HEK293 (cell line): ENCODE measurements at regions not wholly inside any gene's neighbourhood (a gene's known extent, or its start where the extent isn't known, plus 50 kb on each side); places are given as distances from the start of the nearest gene placed in this dataset.

Experiments used
- CTCF ChIA-PET: fragments of 350-600 bp; formaldehyde crosslinking; extraction: SDS; loops from one replicate; lab custom pipeline; 2021; ENCODE audit warnings: antibody characterized with exemption; lab: Yijun Ruan, JAX
- POLR2A ChIA-PET: fragments of 300-600 bp; formaldehyde crosslinking; extraction: SDS; loops from one replicate; lab custom pipeline; 2020; ENCODE audit warnings: antibody characterized with exemption, inconsistent platforms; lab: Yijun Ruan, JAX
- H3K27ac ChIP-seq: fragments of 200-500 bp; sonication (Bioruptor generic); 2 replicates; pipeline ENCODE4 v1.5.1; 2014; ENCODE audit warnings: low read depth, low read length, control low read depth, inconsistent platforms; ENCODE audit errors: extremely low read depth
- H3K36me3 ChIP-seq, 2 experiments: fragments of 200-500 bp in 1 of 2; sonication (Bioruptor generic) in 1 of 2; 1 replicate in 1 of 2; 2 replicates in 1 of 2; pipeline ENCODE4 v1.5.1; 2014 to 2017; ENCODE audit warnings: inconsistent platforms in 2 of 2, low read length in 2 of 2; ENCODE audit not compliant: control insufficient read depth in 2 of 2, insufficient read depth in 1 of 2
- H3K4me1 ChIP-seq: fragments of 200-500 bp; sonication (Bioruptor generic); 2 replicates; pipeline ENCODE4 v1.5.1; 2014; ENCODE audit warnings: mild to moderate bottlenecking, low read length, inconsistent platforms; ENCODE audit not compliant: control insufficient read depth, insufficient read depth
- H3K4me3 ChIP-seq: 2 replicates; pipeline ENCODE4 v1.5.1; 2011; ENCODE audit warnings: low read depth, mild to moderate bottlenecking, control low read depth, low read length, moderate library complexity
- H3K9me3 ChIP-seq: fragments of 200-500 bp; sonication (Bioruptor generic); 2 replicates; pipeline ENCODE4 v1.5.1; 2014; ENCODE audit warnings: low read depth, low read length, inconsistent platforms; ENCODE audit not compliant: control insufficient read depth, insufficient read depth
- FEZF1 ChIP-seq: fragments of 450-650 bp; formaldehyde crosslinking; IDR thresholded peaks from 2 replicates; pipeline ENCODE4 v1.5.1; 2016; ENCODE audit warnings: missing biosample characterization, missing genetic modification characterization
- KLF1 ChIP-seq: fragments of 450-650 bp; formaldehyde crosslinking; IDR thresholded peaks from 2 replicates; pipeline ENCODE4 v1.5.1; 2016; ENCODE audit warnings: missing biosample characterization, missing genetic modification characterization
- SALL2 ChIP-seq: fragments of 450-650 bp; formaldehyde crosslinking; IDR thresholded peaks from 2 replicates; pipeline ENCODE4 v1.5.0; 2017; ENCODE audit warnings: missing biosample characterization, mild to moderate bottlenecking, missing genetic modification characterization, borderline replicate concordance
- ZBTB8A ChIP-seq: fragments of 450-650 bp; formaldehyde crosslinking; IDR thresholded peaks from 2 replicates; pipeline ENCODE4 v1.5.1; 2016; ENCODE audit warnings: missing biosample characterization, missing genetic modification characterization
- ZFP37 ChIP-seq: fragments of 450-650 bp; formaldehyde crosslinking; IDR thresholded peaks from 2 replicates; pipeline ENCODE4 v1.5.1; 2016; ENCODE audit warnings: missing biosample characterization, missing genetic modification characterization
- ZNF184 ChIP-seq: fragments of 450-650 bp; IDR thresholded peaks from 2 replicates; pipeline ENCODE4 v1.5.1; 2018; ENCODE audit warnings: missing biosample characterization, mild to moderate bottlenecking, missing genetic modification characterization
- ZNF214 ChIP-seq: fragments of 450-650 bp; formaldehyde crosslinking; IDR thresholded peaks from 2 replicates; pipeline ENCODE4 v1.5.1; 2017; ENCODE audit warnings: missing biosample characterization, mild to moderate bottlenecking, missing genetic modification characterization, borderline replicate concordance
- ZNF26 ChIP-seq: fragments of 450-650 bp; formaldehyde crosslinking; IDR thresholded peaks from 2 replicates; pipeline ENCODE4 v1.5.1; 2016; ENCODE audit warnings: missing biosample characterization, missing genetic modification characterization
- ZNF335 ChIP-seq: fragments of 450-650 bp; formaldehyde crosslinking; conservative IDR thresholded peaks from 2 replicates; pipeline ENCODE4 v1.5.1; 2016; ENCODE audit warnings: missing biosample characterization, missing genetic modification characterization
- ZNF350 ChIP-seq: fragments of 450-650 bp; formaldehyde crosslinking; IDR thresholded peaks from 2 replicates; pipeline ENCODE4 v1.5.0; 2017; ENCODE audit warnings: missing biosample characterization, mild to moderate bottlenecking, missing genetic modification characterization
- ZNF37A ChIP-seq: fragments of 450-650 bp; IDR thresholded peaks from 2 replicates; pipeline ENCODE4 v1.5.1; 2018; ENCODE audit warnings: missing biosample characterization, missing genetic modification characterization
- ZNF473 ChIP-seq: fragments of 450-650 bp; formaldehyde crosslinking; IDR thresholded peaks from 2 replicates; pipeline ENCODE4 v1.5.1; 2017; ENCODE audit warnings: missing biosample characterization, missing genetic modification characterization
- ZNF513 ChIP-seq: fragments of 450-650 bp; IDR thresholded peaks from 2 replicates; pipeline ENCODE4 v1.5.1; 2018; ENCODE audit warnings: missing biosample characterization, missing genetic modification characterization
- ZNF529 ChIP-seq: fragments of 450-650 bp; formaldehyde crosslinking; IDR thresholded peaks from 2 replicates; pipeline ENCODE4 v1.5.1; 2017; ENCODE audit warnings: missing genetic modification characterization, missing biosample characterization; ENCODE audit not compliant: insufficient replicate concordance
- ZNF623 ChIP-seq: fragments of 450-650 bp; formaldehyde crosslinking; IDR thresholded peaks from 2 replicates; pipeline ENCODE4 v1.5.1; 2016; ENCODE audit warnings: missing biosample characterization, missing genetic modification characterization
- ZNF626 ChIP-seq: fragments of 450-650 bp; sonication (Bioruptor Pico); formaldehyde crosslinking; IDR thresholded peaks from 2 replicates; pipeline ENCODE4 v1.5.1; 2018; ENCODE audit warnings: missing biosample characterization, missing genetic modification characterization, inconsistent platforms
- ZNF660 ChIP-seq: fragments of 450-650 bp; IDR thresholded peaks from 2 replicates; pipeline ENCODE4 v1.5.1; 2018; ENCODE audit warnings: missing biosample characterization, mild to moderate bottlenecking, missing genetic modification characterization
- ZNF707 ChIP-seq: fragments of 450-650 bp; formaldehyde crosslinking; IDR thresholded peaks from 2 replicates; pipeline ENCODE4 v1.5.1; 2016; ENCODE audit warnings: missing biosample characterization, missing genetic modification characterization
- ZNF76 ChIP-seq: fragments of 450-650 bp; formaldehyde crosslinking; IDR thresholded peaks from 2 replicates; pipeline ENCODE4; 2016; ENCODE audit warnings: low read depth, missing biosample characterization, missing genetic modification characterization, borderline replicate concordance
- ZNF776 ChIP-seq: fragments of 450-650 bp; formaldehyde crosslinking; IDR thresholded peaks from 2 replicates; pipeline ENCODE4 v1.5.0; 2017; ENCODE audit warnings: missing biosample characterization, missing genetic modification characterization, borderline replicate concordance
- TF ChIP-seq, protein P1 (sequence below): fragments of 450-650 bp; formaldehyde crosslinking; IDR thresholded peaks from 2 replicates; pipeline ENCODE4 v1.5.1; 2016; ENCODE audit warnings: missing biosample characterization, missing genetic modification characterization, borderline replicate concordance
- TF ChIP-seq, protein P2 (sequence below): fragments of 450-650 bp; formaldehyde crosslinking; IDR thresholded peaks from 2 replicates; pipeline ENCODE4 v1.5.1; 2017; ENCODE audit warnings: missing biosample characterization, missing genetic modification characterization
- TF ChIP-seq, protein P3 (sequence below): fragments of 450-650 bp; formaldehyde crosslinking; IDR thresholded peaks from 2 replicates; pipeline ENCODE4 v1.5.0; 2017; ENCODE audit warnings: missing biosample characterization, missing genetic modification characterization, borderline replicate concordance

DNA sequence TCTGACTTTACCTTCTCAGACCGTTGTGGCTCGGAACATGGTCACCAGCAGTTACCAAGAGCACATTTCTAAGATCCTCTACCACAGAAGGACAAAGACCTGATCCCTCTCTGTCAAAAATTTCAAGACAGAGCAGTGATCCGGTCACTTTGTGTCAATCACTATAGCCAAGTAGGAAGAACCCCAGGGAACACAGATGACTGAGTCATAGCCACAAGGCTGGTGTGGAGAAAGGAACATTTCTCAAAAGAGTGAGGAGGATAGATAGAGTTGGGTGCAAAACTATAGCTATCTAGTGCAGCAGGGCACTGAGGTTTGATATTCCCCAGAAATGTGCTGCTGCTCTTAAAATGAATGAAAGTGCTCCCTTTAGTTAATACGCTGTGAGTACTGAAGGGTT, 130.7 kb upstream of the SMIM23 start (continued):
- TF ChIP-seq, protein P1, sequence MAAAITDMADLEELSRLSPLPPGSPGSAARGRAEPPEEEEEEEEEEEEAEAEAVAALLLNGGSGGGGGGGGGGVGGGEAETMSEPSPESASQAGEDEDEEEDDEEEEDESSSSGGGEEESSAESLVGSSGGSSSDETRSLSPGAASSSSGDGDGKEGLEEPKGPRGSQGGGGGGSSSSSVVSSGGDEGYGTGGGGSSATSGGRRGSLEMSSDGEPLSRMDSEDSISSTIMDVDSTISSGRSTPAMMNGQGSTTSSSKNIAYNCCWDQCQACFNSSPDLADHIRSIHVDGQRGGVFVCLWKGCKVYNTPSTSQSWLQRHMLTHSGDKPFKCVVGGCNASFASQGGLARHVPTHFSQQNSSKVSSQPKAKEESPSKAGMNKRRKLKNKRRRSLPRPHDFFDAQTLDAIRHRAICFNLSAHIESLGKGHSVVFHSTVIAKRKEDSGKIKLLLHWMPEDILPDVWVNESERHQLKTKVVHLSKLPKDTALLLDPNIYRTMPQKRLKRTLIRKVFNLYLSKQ (tag by site-specific recombination), result no peak
- no peak for TF ChIP-seq FEZF1 (tag by site-specific recombination)
- TF ChIP-seq ZNF214 (tag by site-specific recombination), result no peak
- TF ChIP-seq ZNF76, result no peak
- TF ChIP-seq SALL2, result no peak
- no peak for TF ChIP-seq ZNF776 (tag by site-specific recombination)

DNA sequence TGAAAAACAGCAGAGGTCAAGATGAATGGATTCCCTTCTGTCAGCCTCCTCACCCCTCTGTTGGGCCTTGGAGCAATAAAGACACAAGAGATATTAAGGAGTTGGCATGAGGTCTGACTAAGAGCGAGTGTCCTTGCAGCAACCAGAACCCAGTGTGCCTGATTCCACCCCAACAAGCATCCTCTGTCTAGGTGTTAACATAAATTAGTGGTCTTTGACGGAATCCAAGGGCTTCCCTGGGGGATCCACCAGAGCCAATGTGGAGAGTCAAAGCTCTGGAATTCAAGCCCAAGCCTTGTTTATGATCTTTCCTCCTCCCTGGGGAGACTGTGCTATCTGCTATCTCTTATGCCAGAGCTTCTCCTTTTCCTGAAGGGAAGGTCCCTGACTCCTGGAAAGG, 128.1 kb upstream of the SMIM23 start:
- POLR2A ChIA-PET, result no interaction called here

GRCh38 chr5:171659896-171660295, 125.7 kb upstream of the SMIM23 start:
- TF ChIP-seq ZNF529, result no peak
- no peak for TF ChIP-seq ZNF707 (tag by site-specific recombination)
- TF ChIP-seq ZNF184, result no peak
- TF ChIP-seq, protein P2, sequence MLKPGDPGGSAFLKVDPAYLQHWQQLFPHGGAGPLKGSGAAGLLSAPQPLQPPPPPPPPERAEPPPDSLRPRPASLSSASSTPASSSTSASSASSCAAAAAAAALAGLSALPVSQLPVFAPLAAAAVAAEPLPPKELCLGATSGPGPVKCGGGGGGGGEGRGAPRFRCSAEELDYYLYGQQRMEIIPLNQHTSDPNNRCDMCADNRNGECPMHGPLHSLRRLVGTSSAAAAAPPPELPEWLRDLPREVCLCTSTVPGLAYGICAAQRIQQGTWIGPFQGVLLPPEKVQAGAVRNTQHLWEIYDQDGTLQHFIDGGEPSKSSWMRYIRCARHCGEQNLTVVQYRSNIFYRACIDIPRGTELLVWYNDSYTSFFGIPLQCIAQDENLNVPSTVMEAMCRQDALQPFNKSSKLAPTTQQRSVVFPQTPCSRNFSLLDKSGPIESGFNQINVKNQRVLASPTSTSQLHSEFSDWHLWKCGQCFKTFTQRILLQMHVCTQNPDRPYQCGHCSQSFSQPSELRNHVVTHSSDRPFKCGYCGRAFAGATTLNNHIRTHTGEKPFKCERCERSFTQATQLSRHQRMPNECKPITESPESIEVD, result no peak
- no peak for TF ChIP-seq ZNF37A
- TF ChIP-seq, protein P3, sequence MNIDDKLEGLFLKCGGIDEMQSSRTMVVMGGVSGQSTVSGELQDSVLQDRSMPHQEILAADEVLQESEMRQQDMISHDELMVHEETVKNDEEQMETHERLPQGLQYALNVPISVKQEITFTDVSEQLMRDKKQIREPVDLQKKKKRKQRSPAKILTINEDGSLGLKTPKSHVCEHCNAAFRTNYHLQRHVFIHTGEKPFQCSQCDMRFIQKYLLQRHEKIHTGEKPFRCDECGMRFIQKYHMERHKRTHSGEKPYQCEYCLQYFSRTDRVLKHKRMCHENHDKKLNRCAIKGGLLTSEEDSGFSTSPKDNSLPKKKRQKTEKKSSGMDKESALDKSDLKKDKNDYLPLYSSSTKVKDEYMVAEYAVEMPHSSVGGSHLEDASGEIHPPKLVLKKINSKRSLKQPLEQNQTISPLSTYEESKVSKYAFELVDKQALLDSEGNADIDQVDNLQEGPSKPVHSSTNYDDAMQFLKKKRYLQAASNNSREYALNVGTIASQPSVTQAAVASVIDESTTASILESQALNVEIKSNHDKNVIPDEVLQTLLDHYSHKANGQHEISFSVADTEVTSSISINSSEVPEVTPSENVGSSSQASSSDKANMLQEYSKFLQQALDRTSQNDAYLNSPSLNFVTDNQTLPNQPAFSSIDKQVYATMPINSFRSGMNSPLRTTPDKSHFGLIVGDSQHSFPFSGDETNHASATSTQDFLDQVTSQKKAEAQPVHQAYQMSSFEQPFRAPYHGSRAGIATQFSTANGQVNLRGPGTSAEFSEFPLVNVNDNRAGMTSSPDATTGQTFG (tag by site-specific recombination), result no peak
- TF ChIP-seq ZNF513 (tag by site-specific recombination), result no peak
- no peak for TF ChIP-seq ZNF473
- TF ChIP-seq ZNF626 (tag by site-specific recombination), result no peak
- no peak for TF ChIP-seq ZBTB8A (tag by site-specific recombination)
- TF ChIP-seq ZNF623 (tag by site-specific recombination), result no peak
- ChIA-PET CTCF (no interaction called here), POLR2A (no interaction called here)
- Histone ChIP-seq H3K27ac (no peak overlapping the region), H3K4me1 (no peaks in the 10 kb centered on the region), H3K9me3 (no peaks in the 10 kb centered on the region), H3K36me3 (no peaks in the 10 kb centered on the region), H3K4me3 (no peak overlapping the region)

More for the DNA sequence above, 128.1 kb upstream of the SMIM23 start:
- TF ChIP-seq ZNF660 (tag by site-specific recombination), result no peak
- no peak for TF ChIP-seq ZBTB8A (tag by site-specific recombination)
- TF ChIP-seq ZNF335 (tag by site-specific recombination), result no peak
- TF ChIP-seq ZNF26 (tag by site-specific recombination), result no peak
- TF ChIP-seq ZNF350 (tag by site-specific recombination), result no peak
- no peak for TF ChIP-seq ZFP37 (tag by site-specific recombination)
- no peak for TF ChIP-seq KLF1 (tag by site-specific recombination)
- Histone ChIP-seq H3K4me1 (no peaks in the 10 kb centered on the region), H3K4me3 (no peak overlapping the region), H3K36me3 (no peaks in the 10 kb centered on the region), H3K27ac (no peak overlapping the region), H3K9me3 (no peaks in the 10 kb centered on the region)
- CTCF ChIA-PET, result no interaction called here
